ENCODE measurements at regions not wholly inside any gene's neighbourhood (a gene's known extent, or its start where the extent isn't known, plus 50 kb on each side); places are given as distances from the start of the nearest gene placed in this dataset.

- TF ChIP-seq CTCF (IDR thresholded peaks at IDR 0.05) (no peak), POLR2AphosphoS5 (IDR thresholded peaks at IDR 0.05) (no peak), EP300 (IDR thresholded peaks at IDR 0.05) (no peak), POLR2A (IDR thresholded peaks at IDR 0.05) (no peak)
Observed at GRCh38 chr7:124120911-124121310, 88.0 kb upstream of the TMEM229A start.

Measured in suprapubic skin (tissue), 4 donors.